Osteoblast (primary cell): ENCODE measurements at regions not wholly inside any gene's neighbourhood (a gene's known extent, or its start where the extent isn't known, plus 50 kb on each side); places are given as distances from the start of the nearest gene placed in this dataset.
A peak's percentile ranks its signal among the peaks of the same experiment; 100 is the strongest.
"Not testable (repeated sequence)": the region's sequence is repeated elsewhere in the genome, so short reads cannot be mapped to it uniquely, and the experiment has no call there.

Experiments used
- DNase-seq: peaks from one replicate; pipeline ENCODE4 v3.0.0; 2011; ENCODE audit warnings: low spot score, mixed read lengths; ENCODE audit not compliant: insufficient read length; ENCODE audit errors: missing footprints
- H2AFZ ChIP-seq: 2 replicates; pipeline ENCODE4 v1.6.0; 2011; ENCODE audit warnings: mild to moderate bottlenecking, low read length
- H3K27ac ChIP-seq: 2 replicates; pipeline ENCODE4 v1.5.1; 2011; ENCODE audit warnings: mild to moderate bottlenecking, low read depth, low read length, moderate library complexity
- H3K27me3 ChIP-seq: 2 replicates; pipeline ENCODE4 v1.6.0; 2012; ENCODE audit warnings: mild to moderate bottlenecking, control low read depth, inconsistent platforms, low read length, moderate library complexity; ENCODE audit not compliant: insufficient read depth
- H3K36me3 ChIP-seq: 2 replicates; pipeline ENCODE4 v1.5.1; 2011; ENCODE audit warnings: mild to moderate bottlenecking, low read length, control low read depth, moderate library complexity; ENCODE audit not compliant: insufficient read depth
- H3K4me1 ChIP-seq: 2 replicates; pipeline ENCODE4 v1.5.1; 2011; ENCODE audit warnings: mild to moderate bottlenecking, low read length, control low read depth, moderate library complexity; ENCODE audit not compliant: insufficient read depth
- H3K4me2 ChIP-seq: 2 replicates; pipeline ENCODE4 v1.6.0; 2011; ENCODE audit warnings: mild to moderate bottlenecking, low read length; ENCODE audit not compliant: insufficient read depth
- H3K4me3 ChIP-seq: fragments of 200-600 bp; sonication (generic); 3 replicates; pipeline ENCODE4 v1.5.1; 2012; ENCODE audit warnings: mild to moderate bottlenecking, low read length, inconsistent platforms; ENCODE audit not compliant: insufficient read depth
- H3K79me2 ChIP-seq: 2 replicates; pipeline ENCODE4 v1.6.0; 2012; ENCODE audit warnings: mild to moderate bottlenecking, low read length, control low read depth, inconsistent platforms; ENCODE audit not compliant: insufficient read depth
- H3K9me3 ChIP-seq: 2 replicates; pipeline ENCODE4 v1.5.1; 2011; ENCODE audit warnings: low read depth, low read length, control low read depth
- H4K20me1 ChIP-seq: 2 replicates; pipeline ENCODE4 v1.6.0; 2012; ENCODE audit warnings: mild to moderate bottlenecking, low read length, control low read depth; ENCODE audit not compliant: insufficient read depth
- TF ChIP-seq, protein P1 (sequence below): IDR thresholded peaks from 2 replicates; pipeline ENCODE4 v1.5.1; 2011; ENCODE audit warnings: mild to moderate bottlenecking, low read depth, low read length, moderate library complexity; ENCODE audit errors: extremely low read depth

GRCh38 chr4:3375688-3376087 lies 66.1 kb upstream of the HGFAC start:
- H3K27me3 ChIP-seq, result no peaks in the 10 kb centered on the region
- peaks cover 23% of the 10 kb centered on the region for H3K79me2 ChIP-seq
- peaks cover 12% of the 10 kb centered on the region for H4K20me1 ChIP-seq
- peaks cover 4% of the 10 kb centered on the region for H3K9me3 ChIP-seq
- H3K27ac ChIP-seq, result peak overlapping the region; percentile 19
- DNase-seq, result peak; percentile 97
- H2AFZ ChIP-seq, result no peak overlapping the region
- TF ChIP-seq, protein P1, sequence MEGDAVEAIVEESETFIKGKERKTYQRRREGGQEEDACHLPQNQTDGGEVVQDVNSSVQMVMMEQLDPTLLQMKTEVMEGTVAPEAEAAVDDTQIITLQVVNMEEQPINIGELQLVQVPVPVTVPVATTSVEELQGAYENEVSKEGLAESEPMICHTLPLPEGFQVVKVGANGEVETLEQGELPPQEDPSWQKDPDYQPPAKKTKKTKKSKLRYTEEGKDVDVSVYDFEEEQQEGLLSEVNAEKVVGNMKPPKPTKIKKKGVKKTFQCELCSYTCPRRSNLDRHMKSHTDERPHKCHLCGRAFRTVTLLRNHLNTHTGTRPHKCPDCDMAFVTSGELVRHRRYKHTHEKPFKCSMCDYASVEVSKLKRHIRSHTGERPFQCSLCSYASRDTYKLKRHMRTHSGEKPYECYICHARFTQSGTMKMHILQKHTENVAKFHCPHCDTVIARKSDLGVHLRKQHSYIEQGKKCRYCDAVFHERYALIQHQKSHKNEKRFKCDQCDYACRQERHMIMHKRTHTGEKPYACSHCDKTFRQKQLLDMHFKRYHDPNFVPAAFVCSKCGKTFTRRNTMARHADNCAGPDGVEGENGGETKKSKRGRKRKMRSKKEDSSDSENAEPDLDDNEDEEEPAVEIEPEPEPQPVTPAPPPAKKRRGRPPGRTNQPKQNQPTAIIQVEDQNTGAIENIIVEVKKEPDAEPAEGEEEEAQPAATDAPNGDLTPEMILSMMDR, result peak; percentile 14
- H3K4me2 ChIP-seq, result no peak overlapping the region
- H3K4me1 ChIP-seq, result peaks cover 7% of the 10 kb centered on the region
- no peak overlapping the region for H3K4me3 ChIP-seq
- H3K36me3 ChIP-seq, result no peaks in the 10 kb centered on the region

GRCh38 chr4:3376266-3376665 lies 65.5 kb upstream of the HGFAC start:
- Histone ChIP-seq H3K4me3 (no peak overlapping the region), H3K4me1 (peaks cover 7% of the 10 kb centered on the region), H4K20me1 (peaks cover 12% of the 10 kb centered on the region), H3K36me3 (no peaks in the 10 kb centered on the region), H2AFZ (no peak overlapping the region), H3K27ac (peak overlapping the region; percentile 19), H3K79me2 (peaks cover 20% of the 10 kb centered on the region), H3K9me3 (peaks cover 4% of the 10 kb centered on the region), H3K4me2 (no peak overlapping the region), H3K27me3 (no peaks in the 10 kb centered on the region)
- TF ChIP-seq, protein P1, result no peak
- DNase-seq, result no peak

GRCh38 chr4:3377557-3377956 lies 64.2 kb upstream of the HGFAC start:
- Histone ChIP-seq H4K20me1 (peaks cover 12% of the 10 kb centered on the region), H3K4me2 (no peak overlapping the region), H3K4me1 (peaks cover 7% of the 10 kb centered on the region), H2AFZ (no peak overlapping the region), H3K79me2 (peaks cover 9% of the 10 kb centered on the region), H3K27ac (no peak overlapping the region), H3K36me3 (no peaks in the 10 kb centered on the region), H3K27me3 (no peaks in the 10 kb centered on the region), H3K9me3 (peaks cover 4% of the 10 kb centered on the region), H3K4me3 (no peak overlapping the region)
- TF ChIP-seq, protein P1, result no peak
- DNase-seq, result no peak

- H2AFZ ChIP-seq, H3K4me3 ChIP-seq, H3K4me2 ChIP-seq, H3K36me3 ChIP-seq, H3K79me2 ChIP-seq, DNase-seq, H4K20me1 ChIP-seq, H3K4me1 ChIP-seq, H3K27ac ChIP-seq, H3K9me3 ChIP-seq, H3K27me3 ChIP-seq: not testable (repeated sequence)
These were observed 61.4 kb upstream of the HGFAC start for GRCh38 chr4:3380336-3380735.

DNA sequence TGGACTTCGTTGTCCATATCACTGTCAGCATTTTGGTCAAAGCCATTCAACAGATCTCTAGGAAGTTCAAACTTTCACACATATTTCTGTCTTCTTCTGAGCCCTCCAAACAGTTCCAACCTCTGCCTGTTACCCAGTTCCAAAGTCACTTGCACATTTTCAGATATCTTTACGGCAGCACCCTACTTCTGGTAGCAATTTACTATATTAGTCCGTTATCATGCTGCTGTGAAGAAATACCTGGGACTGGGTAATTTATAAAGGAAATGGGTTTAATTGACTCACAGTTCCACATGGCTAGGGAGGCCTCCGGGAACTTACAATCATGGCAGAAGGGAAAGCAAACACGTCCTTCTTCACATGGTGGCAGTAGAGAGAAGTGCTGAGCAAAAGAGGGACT lies 60.6 kb upstream of the HGFAC start:
- not testable (repeated sequence) for DNase-seq, H3K36me3 ChIP-seq, H3K4me2 ChIP-seq, H3K4me3 ChIP-seq, H3K27me3 ChIP-seq, H3K27ac ChIP-seq, H3K4me1 ChIP-seq, H3K9me3 ChIP-seq, H4K20me1 ChIP-seq, H2AFZ ChIP-seq, H3K79me2 ChIP-seq
